Omental fat pad (tissue), 3 donors: ENCODE measurements at regions not wholly inside any gene's neighbourhood (a gene's known extent, or its start where the extent isn't known, plus 50 kb on each side); places are given as distances from the start of the nearest gene placed in this dataset.

ENCODE experiments used
- ATAC-seq: fragments of 150-250 bp; one replicate; pipeline ENCODE4 v1.9.1; 2016; ENCODE audit warnings: mild to moderate bottlenecking, moderate library complexity; ENCODE audit not compliant: low FRiP score
- DNase-seq: peaks from one replicate; pipeline ENCODE4 v3.0.0-alpha.2; 2019; ENCODE audit warnings: low spot score
- TF ChIP-seq, protein P1 (sequence below), 3 donors: fragments of 450-650 bp; IDR thresholded peaks; one replicate each; pipeline ENCODE4 v1.5.1; 2016 to 2017; ENCODE audit warnings: antibody characterized with exemption in 3 of 3, mild to moderate bottlenecking in 3 of 3, moderate library complexity in 2 of 3

DNA sequence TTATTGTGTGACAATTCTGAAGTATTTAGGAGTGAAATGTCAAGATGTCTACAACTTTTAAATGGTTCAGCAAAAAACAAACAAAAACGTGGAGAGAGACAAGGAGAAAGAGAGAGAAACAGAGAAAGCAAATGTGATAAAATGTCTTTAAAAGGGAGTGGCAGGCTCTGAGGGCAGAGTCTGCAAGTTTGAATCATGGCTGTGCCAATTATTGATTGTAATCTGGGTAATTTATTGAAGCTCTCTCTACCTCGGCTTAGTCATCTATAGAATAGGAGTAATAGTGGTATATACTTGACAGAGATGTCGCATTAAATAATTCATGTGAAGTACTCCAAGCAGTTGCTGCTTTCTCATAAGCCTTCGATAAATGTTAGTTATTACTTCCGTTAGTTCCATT lies 61.3 kb upstream of the ARID1B start:
- no peak for ATAC-seq
- TF ChIP-seq, protein P1, sequence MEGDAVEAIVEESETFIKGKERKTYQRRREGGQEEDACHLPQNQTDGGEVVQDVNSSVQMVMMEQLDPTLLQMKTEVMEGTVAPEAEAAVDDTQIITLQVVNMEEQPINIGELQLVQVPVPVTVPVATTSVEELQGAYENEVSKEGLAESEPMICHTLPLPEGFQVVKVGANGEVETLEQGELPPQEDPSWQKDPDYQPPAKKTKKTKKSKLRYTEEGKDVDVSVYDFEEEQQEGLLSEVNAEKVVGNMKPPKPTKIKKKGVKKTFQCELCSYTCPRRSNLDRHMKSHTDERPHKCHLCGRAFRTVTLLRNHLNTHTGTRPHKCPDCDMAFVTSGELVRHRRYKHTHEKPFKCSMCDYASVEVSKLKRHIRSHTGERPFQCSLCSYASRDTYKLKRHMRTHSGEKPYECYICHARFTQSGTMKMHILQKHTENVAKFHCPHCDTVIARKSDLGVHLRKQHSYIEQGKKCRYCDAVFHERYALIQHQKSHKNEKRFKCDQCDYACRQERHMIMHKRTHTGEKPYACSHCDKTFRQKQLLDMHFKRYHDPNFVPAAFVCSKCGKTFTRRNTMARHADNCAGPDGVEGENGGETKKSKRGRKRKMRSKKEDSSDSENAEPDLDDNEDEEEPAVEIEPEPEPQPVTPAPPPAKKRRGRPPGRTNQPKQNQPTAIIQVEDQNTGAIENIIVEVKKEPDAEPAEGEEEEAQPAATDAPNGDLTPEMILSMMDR (IDR thresholded peaks at IDR 0.05): no peak
- no peak for DNase-seq

- ATAC-seq (no peak), DNase-seq (no peak)
- TF ChIP-seq, protein P1 (IDR thresholded peaks at IDR 0.05): no peak
These were observed 63.6 kb upstream of the ARID1B start for GRCh38 chr6:156713548-156713947.

DNA sequence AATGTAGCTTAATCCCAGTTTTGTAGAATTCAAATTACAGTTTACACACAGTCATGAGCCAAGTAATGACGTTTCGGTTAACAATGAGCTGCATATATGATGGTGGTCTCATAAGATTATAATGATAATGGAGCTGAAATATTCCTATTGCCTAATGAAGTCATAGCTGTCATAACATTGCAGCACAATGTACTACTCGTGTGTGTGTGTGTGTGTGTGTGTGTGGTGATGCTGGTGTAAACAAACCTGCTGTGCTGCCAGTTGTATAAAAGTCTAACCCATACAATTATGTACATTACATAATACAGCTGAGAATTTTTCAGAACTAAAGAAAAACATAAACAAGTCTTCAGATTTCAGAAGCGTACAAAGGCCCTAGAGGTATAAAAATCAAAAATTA lies 66.7 kb upstream of the ARID1B start:
- DNase-seq (no peak), ATAC-seq (no peak)
- TF ChIP-seq, protein P1 (IDR thresholded peaks at IDR 0.05): no peak

DNA sequence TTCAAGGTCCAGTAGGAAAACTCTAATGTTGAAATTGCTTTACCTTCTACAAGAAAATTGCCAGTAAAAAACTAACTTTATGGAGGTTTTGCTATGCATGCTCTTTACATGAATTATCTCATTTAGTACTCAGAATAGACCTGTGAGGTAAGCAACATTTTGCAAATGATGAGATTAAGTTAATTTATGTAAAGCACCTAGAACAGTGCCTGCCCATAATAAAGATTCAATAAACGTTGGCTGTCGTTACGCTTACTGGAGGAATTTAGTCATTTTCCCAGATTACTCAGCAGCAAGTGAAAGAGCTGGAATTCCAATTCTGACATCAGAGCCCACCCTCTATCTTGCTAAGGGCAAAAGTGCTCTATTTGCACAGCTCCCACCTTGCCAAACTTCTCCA lies 69.4 kb upstream of the ARID1B start:
- no peak for DNase-seq
- ATAC-seq: no peak
- TF ChIP-seq, protein P1 (IDR thresholded peaks at IDR 0.05): no peak

GRCh38 chr6:156703719-156704118 lies 73.5 kb upstream of the ARID1B start:
- ATAC-seq (no peak), DNase-seq (no peak)
- TF ChIP-seq, protein P1 (IDR thresholded peaks at IDR 0.05): no peak

DNA sequence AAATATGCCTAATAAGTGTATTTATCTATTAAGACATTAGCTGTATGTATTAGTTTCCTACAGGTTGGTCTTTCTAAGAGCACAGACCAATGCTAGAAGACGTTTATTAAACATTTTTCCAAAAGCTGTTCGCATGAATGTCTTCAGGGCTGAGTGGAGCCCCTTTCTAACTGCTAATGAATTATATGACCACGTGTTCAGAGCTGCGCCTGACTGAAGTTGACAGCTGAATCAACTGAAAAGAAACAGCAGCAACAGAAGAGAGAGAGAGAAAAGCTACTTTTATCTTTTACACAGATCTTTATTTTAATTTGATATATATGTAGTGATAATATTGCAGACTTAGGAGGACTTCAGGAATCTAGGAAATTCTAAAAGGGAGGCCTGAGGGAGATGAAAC lies 75.2 kb upstream of the ARID1B start:
- TF ChIP-seq, protein P1 (IDR thresholded peaks at IDR 0.05): no peak
- DNase-seq: no peak
- ATAC-seq: no peak

GRCh38 chr6:156700440-156701057 lies 76.6 kb upstream of the ARID1B start:
- TF ChIP-seq, protein P1 (IDR thresholded peaks at IDR 0.05): no peak
- DNase-seq (no peak), ATAC-seq (no peak)
